GM12873 (cell line): ENCODE measurements at regions not wholly inside any gene's neighbourhood (a gene's known extent, or its start where the extent isn't known, plus 50 kb on each side); places are given as distances from the start of the nearest gene placed in this dataset.

Experiments
- TF ChIP-seq, protein P1 (sequence below): IDR thresholded peaks from 2 replicates; pipeline ENCODE4 v1.5.1; 2012; ENCODE audit warnings: low read depth, mild to moderate bottlenecking, moderate library complexity, low read length, control low read depth; ENCODE audit not compliant: insufficient read depth; ENCODE audit errors: missing control alignments

- TF ChIP-seq, protein P1, sequence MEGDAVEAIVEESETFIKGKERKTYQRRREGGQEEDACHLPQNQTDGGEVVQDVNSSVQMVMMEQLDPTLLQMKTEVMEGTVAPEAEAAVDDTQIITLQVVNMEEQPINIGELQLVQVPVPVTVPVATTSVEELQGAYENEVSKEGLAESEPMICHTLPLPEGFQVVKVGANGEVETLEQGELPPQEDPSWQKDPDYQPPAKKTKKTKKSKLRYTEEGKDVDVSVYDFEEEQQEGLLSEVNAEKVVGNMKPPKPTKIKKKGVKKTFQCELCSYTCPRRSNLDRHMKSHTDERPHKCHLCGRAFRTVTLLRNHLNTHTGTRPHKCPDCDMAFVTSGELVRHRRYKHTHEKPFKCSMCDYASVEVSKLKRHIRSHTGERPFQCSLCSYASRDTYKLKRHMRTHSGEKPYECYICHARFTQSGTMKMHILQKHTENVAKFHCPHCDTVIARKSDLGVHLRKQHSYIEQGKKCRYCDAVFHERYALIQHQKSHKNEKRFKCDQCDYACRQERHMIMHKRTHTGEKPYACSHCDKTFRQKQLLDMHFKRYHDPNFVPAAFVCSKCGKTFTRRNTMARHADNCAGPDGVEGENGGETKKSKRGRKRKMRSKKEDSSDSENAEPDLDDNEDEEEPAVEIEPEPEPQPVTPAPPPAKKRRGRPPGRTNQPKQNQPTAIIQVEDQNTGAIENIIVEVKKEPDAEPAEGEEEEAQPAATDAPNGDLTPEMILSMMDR = no peak
Observed at GRCh38 chr6:14727494-14728395, 518.1 kb upstream of the JARID2 start.

DNA sequence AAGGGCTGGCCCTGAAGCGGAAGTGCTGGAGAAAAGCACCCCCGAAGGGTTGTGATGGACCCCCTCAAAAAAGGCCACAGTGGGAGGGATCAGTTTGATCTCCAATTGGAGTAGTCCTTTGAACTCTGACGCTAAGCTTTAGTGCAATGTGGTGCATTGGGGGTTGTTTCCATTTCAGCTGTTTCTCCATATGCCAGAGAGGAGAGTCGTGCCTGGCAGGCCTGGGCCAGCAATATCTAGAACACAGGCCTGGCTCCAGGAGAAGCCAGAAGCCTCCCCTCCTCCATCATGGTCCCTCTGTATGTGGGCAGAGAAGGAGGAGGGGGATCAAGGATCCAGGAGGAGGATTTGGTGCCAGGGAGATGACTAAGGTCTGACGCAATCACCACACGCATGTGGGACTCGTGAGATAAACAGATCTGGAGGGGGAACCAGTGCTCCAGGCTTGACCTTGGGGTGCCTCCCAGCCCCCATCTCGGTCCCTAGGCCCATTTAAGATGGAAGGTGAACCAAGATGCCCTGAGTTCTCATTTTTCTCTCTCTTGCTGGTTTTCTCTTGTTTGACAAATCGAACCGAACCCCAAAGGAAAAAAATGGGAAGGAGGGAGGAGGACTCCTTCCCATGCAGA, 517.4 kb upstream of the JARID2 start:
- TF ChIP-seq, protein P1 = no peak

- TF ChIP-seq, protein P1 = no peak
Observed at GRCh38 chr6:14729129-14729871, 516.6 kb upstream of the JARID2 start.

DNA sequence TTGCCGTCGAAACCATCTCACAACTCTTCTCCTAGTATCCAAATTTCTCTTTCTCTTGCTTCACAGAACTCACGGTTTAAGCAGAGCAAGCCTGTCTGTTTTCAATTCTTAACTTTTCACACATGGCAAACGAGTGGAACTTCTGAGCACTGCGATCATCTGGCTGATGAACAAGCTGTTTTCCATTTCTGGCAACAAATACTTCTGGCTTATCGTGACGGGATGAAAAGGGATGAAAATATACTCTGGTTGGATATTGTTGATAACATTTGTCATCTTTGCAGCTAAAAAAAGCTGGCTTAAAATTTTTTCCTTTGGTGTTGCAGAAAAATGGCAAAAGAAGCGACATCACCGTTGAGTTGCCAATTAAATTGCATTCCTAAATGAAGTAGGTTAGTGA, 515.2 kb upstream of the JARID2 start:
- TF ChIP-seq, protein P1 = no peak

- TF ChIP-seq, protein P1 = no peak
Observed at GRCh38 chr6:14731611-14732010, 514.3 kb upstream of the JARID2 start.

DNA sequence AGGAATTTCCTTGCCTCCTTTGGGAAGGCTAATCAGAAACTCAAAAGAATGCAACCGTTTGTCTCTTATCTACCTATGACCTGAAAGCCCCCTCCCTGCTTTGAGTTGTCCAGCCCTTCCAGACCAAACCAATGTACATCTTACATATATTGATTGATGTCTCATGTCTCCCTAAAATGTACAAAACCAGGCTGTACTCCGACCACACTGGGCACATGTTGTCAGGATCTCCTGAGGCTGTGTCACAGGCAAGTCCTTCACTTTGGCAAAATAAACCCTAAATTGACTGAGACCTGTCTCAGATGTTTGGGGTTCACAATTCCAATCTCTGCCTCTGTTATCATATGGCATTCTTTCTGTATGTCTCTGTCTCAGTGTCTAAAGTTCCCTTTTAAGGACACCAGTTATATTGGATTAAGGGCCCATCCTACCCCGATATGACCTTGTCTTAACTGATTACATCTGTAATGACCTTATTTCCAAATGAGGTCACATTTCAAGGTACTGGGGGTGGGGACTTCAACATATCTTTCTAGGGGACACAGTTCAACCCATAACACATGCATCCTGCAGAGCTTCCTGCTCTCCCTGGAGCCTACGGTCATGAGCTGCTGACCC, 513.5 kb upstream of the JARID2 start:
- TF ChIP-seq, protein P1 = no peak
